HG03103 (cell line): ENCODE measurements at regions not wholly inside any gene's neighbourhood (a gene's known extent, or its start where the extent isn't known, plus 50 kb on each side); places are given as distances from the start of the nearest gene placed in this dataset.

Source experiments
- ATAC-seq: cut with Tn5 transposase; IDR thresholded peaks from one replicate; pipeline ENCODE4 v1.9.1; 2021; ENCODE audit warnings: low read depth; ENCODE audit not compliant: unreplicated experiment

DNA sequence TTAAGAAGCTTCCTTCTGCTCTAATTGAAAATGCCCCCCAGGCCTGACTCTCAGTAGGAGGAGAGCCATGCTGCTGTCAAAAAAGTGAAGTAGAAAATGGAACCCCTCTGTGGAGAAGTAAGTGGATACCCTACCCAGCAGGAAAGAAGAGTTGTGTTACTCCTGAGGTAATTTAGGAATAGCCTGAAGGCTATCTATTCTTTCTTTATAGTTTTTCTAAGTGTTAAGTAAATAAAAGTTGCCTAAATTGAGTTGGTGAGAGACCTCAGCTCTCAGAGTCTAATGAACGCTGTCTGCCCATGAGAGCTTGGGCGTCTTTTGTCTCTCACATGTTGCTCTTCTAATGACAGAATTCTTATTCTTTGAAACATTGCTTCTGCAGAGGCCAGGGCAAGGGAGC lies 116.2 kb downstream of the NSUN3 start:
- ATAC-seq, result no peak

GRCh38 chr3:94183551-94183950 lies 120.7 kb downstream of the NSUN3 start:
- no peak for ATAC-seq

DNA sequence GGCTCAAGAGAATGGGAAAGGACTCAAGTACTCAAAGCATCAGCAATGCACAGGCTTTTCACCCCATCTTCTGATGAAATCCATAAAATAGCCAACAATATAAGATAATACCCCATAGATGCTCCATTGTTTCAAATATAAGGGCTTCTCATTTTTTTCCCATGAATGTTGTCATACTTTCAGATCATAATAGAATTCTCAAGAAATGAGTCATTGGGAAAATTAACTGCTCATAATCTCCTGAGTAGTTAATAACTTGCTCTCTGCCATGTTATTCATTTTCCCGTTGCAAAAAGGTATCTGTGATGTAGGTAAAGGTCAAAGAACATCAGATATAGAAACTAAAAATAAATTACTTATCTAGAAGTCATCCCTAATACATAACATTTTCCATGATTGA lies 121.9 kb downstream of the NSUN3 start:
- ATAC-seq, result no peak

- no peak for ATAC-seq
These were observed 122.9 kb downstream of the NSUN3 start for GRCh38 chr3:94185753-94186152.

DNA sequence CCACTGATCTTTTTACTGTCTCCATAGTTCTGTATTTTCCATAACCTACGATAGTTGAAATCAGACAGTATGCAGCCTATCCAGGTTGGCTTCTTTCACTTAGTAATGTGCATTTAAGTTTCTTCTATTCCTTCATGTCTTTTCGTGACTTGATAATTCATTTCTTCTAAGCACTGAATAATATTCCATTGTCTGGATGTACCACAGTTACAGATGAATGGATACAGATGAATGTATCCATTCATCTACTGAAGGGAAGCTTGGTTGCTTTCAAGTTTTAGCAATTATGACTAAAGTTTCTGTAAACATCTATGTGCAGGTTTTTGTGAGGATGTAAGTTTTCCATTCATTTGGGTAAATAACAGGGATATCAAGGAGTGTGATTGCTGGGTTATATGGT lies 124.8 kb downstream of the NSUN3 start:
- ATAC-seq, result no peak

DNA sequence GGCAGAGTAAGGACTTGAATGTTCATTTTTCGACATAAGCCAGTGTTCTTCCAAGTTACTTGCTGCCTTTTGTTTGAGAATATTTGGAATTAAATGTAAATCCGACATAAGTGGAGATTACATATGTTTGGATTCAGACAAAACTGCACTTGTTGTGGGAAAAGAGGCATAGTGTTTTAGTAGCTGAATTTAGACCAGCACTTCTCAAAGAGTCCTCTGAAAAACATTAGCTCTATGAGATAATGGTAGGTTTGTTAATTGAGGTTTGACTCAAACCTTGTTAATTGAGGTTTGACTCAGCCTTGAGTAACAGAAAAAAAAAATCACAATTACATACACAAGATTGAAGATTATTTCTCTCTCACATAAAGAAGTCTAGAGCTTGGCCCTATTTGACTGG lies 132.5 kb downstream of the NSUN3 start:
- no peak for ATAC-seq

- no peak for ATAC-seq
These were observed 143.4 kb downstream of the NSUN3 start for GRCh38 chr3:94206291-94206690.

- no peak for ATAC-seq
These were observed 147.4 kb downstream of the NSUN3 start for GRCh38 chr3:94210256-94210655.

GRCh38 chr3:94217406-94217805 lies 154.5 kb downstream of the NSUN3 start:
- no peak for ATAC-seq

GRCh38 chr3:94220426-94220825 lies 157.6 kb downstream of the NSUN3 start:
- ATAC-seq, result no peak

- no peak for ATAC-seq
These were observed 159.0 kb downstream of the NSUN3 start for GRCh38 chr3:94221829-94222228.

DNA sequence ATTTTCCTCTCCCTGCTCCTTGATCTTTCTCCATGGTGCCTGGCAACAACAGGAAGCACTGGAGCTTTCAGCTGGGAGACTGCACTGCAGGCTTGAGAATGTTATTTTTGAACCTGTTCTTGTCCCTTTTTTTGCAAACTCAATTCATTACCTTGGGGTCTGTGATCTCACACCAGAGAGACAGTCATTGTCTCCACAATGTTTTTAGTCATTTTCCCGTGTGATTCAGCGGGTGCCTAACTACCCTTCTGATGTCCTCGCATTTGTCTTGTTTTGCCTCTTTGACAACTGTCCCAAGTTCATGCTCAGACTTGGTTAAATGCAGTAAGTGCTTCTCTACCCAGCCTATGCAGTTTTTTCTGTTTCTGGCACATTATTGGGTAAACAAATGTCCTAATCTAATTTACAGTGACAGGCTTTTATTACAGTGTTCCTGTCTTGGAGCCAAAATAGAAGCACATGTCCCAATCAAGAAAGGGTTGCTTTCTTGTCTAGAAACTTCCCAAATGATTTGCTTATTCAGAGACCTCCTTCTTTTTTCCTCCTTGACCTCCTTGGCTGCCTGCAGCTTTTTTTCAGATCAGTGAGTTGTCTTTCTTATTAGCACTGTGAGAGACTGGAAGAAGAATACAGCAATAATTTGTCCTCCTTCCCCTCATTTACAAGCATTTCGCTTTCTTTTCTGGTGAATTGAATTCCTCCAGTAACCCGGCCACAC lies 162.4 kb downstream of the NSUN3 start:
- ATAC-seq, result no peak

- ATAC-seq, result no peak
These were observed 163.2 kb downstream of the NSUN3 start for GRCh38 chr3:94226078-94226477.

DNA sequence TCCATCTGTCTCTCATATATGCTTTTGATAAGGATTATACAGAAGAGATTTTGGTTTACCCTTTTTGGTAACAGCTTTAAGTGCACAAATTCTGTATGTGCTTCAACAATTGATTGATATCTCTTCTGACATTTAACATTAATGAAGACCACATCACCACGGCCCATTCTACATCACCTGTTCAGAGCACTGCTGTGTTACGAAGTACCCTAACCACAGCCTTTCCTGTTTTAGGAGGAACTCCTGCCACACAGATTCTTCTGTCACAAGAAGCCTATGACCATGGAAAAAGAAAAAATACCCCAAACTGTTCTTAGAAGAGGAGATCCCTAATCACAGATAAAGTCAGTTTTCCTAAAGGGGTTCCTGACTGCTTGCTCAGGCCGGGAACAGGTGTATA lies 170.1 kb downstream of the NSUN3 start:
- ATAC-seq, result no peak

DNA sequence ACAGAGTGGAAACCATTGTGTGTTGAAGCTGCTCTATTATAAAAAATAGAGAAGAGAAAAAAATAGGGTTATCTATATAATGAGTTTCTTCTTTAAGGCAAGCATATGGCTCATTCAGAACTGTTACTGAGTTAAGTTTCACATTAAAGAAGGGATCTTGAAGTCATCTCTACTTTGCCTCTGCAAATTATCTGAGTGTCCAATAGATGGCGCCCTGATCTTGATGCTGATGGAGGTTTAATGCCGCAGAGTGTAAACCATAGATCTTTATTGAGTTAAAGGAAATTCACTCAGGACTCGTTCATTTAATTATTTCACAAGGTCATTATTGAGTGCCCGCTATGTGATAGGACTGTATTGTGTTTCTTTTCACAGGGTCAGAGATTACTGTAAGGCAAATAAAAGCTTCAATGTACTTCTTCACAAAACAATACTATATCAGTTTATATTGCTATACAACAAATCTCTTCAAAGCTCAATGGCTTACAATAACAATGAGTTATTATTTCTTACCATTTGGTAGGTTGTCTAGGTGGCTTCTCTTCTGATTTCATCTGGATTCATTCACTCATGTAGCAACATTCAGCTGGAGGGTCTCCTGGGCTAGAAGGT lies 171.4 kb downstream of the NSUN3 start:
- no peak for ATAC-seq

- ATAC-seq, result no peak
These were observed 179.1 kb downstream of the NSUN3 start for GRCh38 chr3:94241986-94242385.

GRCh38 chr3:94246171-94246570 lies 183.3 kb downstream of the NSUN3 start:
- no peak for ATAC-seq

DNA sequence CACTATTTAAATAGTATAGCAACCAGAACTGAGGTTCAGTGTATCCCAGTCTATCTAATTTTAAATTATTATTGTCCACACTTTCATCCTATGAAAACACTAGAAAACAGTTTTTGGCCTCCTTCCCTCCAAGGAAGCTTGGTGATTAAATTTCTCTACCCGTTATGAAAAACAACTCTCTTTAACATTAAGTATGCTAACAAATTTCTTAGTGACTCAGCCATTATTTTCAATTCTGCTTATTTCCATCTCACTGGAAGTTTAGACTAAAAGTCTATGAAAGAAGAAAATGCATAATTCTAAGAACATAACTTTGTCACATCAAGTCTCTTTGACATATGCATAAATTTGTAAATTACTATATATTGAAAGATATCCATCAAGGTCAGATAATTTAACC lies 185.2 kb downstream of the NSUN3 start:
- ATAC-seq, result no peak

- ATAC-seq, result peak; percentile 88
These were observed 186.7 kb downstream of the NSUN3 start for GRCh38 chr3:94249491-94250079.

DNA sequence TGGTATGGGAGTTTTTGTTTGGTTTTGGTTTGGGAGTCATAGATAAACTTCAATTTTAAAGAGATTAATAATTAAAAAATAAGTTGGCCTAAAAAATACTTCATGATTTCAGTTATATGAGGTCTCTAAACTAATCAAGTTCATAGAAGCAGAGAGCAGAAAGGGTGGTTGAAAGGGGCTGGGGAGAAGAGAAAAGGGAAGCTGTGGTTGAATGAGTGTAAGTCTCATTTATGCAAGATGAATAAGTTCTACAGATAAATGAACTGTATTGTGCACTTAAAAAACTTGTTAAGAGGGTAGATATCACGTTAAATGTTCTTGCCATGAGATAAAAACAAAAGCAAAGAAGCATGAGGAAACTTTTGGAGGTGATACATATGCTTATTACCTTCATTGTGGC lies 188.7 kb downstream of the NSUN3 start:
- ATAC-seq, result no peak

DNA sequence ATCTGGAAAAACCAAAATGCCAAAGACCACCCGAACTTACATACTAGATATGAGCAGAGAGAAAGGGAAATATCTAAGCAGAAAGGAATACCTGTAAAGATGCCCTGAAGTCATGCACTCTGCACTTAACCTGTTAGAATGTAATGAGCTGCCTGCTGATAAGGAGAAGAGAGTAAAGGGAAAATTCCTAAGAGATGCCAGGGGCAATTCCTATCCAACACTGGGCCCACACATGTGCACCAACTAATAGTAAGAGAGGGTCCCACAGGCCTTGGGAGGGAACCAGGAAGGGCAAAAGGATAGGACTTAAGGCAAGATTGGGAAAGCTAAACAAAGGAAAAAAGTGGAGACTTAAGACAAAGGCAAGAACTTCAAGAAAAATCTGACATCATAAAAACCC lies 189.5 kb downstream of the NSUN3 start:
- ATAC-seq, result no peak
